ENCODE measurements at regions not wholly inside any gene's neighbourhood (a gene's known extent, or its start where the extent isn't known, plus 50 kb on each side); places are given as distances from the start of the nearest gene placed in this dataset.

DNA sequence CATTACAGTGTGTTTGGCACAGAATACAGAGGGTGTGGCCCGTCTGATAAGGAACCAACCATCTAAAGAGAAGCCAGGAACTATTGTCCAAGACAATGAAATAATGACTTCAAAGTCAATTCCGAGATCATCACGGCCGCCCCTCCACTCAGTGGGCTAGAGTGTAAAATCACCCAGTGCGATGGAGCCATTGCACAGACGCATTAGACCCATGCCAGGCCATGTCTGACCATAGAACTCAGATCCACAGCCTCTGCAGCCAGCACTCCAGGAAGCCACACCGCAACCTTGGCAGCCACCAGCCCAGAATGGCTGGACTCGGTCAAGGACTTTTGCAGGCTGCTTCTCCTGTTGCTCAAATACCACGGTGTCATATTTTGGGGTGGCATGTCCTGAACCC lies 835.7 kb downstream of the DCDC2C start:
- no peaks in the 10 kb centered on the region for H3K36me3 Mint-ChIP-seq
- H3K27ac Mint-ChIP-seq: no peak overlapping the region
- H3K36me3 ChIP-seq (ENCODE audit: insufficient read depth, low read length): no peaks in the 10 kb centered on the region
- no peak for DNase-seq
- peaks cover 0 to 6% of the 10 kb centered on the region in 2 donors for H3K9me3 ChIP-seq (ENCODE audit: control insufficient read depth in 1 of 2, low read length in 2 of 2)
- no peaks in the 10 kb centered on the region for H3K4me1 ChIP-seq (ENCODE audit: insufficient read depth, low read length)
- no peaks in the 10 kb centered on the region for H3K4me1 Mint-ChIP-seq
- CTCF ChIA-PET (ENCODE audit: partially characterized antibody): no interaction called here
- no peaks in the 10 kb centered on the region for H3K27me3 Mint-ChIP-seq
- H3K27ac ChIP-seq (ENCODE audit: low read depth, low read length): no peak overlapping the region
- POLR2A ChIA-PET (ENCODE audit: partially characterized antibody): no interaction called here
- intact Hi-C loops (cut with micrococcal nuclease): no loop called here
- H3K9me3 Mint-ChIP-seq: peaks cover 2 to 18% (median 6%) of the 10 kb centered on the region in 8 donors
- H3K4me3 Mint-ChIP-seq: no peak overlapping the region
- no peaks in the 10 kb centered on the region for H3K27me3 ChIP-seq (ENCODE audit: insufficient read depth, low read length)
- no peak overlapping the region for H3K4me3 ChIP-seq (ENCODE audit: low read length in 2 of 2)

DNA sequence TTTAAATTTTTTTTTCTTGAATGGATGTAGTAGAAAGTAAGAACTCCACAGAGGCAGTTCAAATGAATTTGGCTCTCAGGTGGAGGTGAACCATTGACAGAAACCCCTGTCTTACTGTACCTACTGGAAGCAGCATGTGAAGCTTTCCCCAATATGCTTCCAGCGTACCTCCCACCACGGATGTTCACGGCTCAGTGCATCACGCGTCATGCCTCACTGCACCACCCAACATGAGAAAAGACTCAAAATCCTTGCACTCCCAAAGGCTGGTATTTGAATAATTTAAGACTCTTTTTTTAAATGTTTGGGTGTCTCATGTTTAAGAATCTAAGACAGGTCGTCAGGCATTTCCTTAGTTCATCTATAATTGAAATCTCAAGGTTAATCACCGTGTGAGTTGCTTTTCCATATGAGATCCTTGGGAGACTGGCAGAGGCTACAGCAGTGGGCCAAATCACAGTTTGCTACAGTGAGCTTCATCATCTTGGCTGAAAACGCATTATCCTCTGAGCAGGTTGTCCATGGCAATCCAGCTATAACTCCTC lies 846.4 kb downstream of the DCDC2C start:
- Mint-ChIP-seq H3K27me3 (no peaks in the 10 kb centered on the region), H3K9me3 (peaks cover 2 to 14% (median 4%) of the 10 kb centered on the region in 8 donors), H3K4me3 (no peak overlapping the region), H3K36me3 (no peaks in the 10 kb centered on the region), H3K4me1 (no peaks in the 10 kb centered on the region), H3K27ac (no peak overlapping the region)
- no peak overlapping the region for H3K4me3 ChIP-seq (ENCODE audit: low read length in 2 of 2)
- CTCF ChIA-PET (ENCODE audit: partially characterized antibody): no interaction called here
- POLR2A ChIA-PET (ENCODE audit: partially characterized antibody): no interaction called here
- no peaks in the 10 kb centered on the region for H3K36me3 ChIP-seq (ENCODE audit: insufficient read depth, low read length)
- no peaks in the 10 kb centered on the region for H3K27me3 ChIP-seq (ENCODE audit: insufficient read depth, low read length)
- H3K9me3 ChIP-seq (ENCODE audit: control insufficient read depth in 1 of 2, low read length in 2 of 2): no peaks in the 10 kb centered on the region
- no peaks in the 10 kb centered on the region for H3K4me1 ChIP-seq (ENCODE audit: insufficient read depth, low read length)
- intact Hi-C loops (cut with micrococcal nuclease): no loop called here
- no peak overlapping the region for H3K27ac ChIP-seq (ENCODE audit: low read depth, low read length)
- DNase-seq: no peak

DNA sequence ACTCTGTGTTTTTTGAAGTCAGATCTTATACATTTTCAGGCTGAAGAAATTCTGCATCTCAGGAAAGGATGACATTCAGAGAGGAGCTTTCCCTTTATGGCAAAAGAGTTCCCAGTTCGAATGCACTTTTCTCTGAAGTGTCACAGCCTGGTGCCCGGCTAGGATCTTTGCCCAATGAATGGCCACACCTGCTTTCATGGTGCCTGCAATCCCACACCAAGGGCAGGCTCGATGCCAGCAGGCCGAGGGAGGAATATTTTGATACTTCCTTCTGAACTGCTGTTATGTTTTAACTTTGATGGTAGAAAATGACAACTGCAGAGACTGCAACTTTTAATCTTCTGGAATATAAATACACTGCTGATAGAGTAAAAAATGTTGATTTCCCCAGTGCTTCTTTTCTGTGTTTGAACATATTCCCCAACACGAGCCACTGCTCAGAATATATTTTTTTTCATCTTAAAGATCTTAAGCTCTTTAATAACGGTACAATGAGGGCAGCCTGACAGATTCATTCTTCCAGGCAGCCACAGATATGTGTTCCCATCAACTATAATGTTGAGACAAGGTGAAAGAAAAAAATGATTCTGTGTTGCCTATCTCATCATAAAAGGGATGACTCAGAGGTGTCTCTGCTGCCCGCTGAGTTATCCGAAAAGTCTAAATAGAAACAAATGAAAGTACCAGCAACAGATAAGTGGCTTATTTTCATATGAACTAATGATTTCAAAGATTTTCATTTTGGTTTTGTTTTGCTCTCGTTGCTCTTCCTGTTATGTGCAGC lies 848.5 kb downstream of the DCDC2C start:
- H3K27me3 Mint-ChIP-seq: no peaks in the 10 kb centered on the region
- Histone ChIP-seq H3K9me3 (ENCODE audit: control insufficient read depth in 1 of 2, low read length in 2 of 2) (no peaks in the 10 kb centered on the region), H3K27me3 (ENCODE audit: insufficient read depth, low read length) (no peaks in the 10 kb centered on the region), H3K4me1 (ENCODE audit: insufficient read depth, low read length) (no peaks in the 10 kb centered on the region), H3K4me3 (ENCODE audit: low read length in 2 of 2) (no peak overlapping the region), H3K36me3 (ENCODE audit: insufficient read depth, low read length) (no peaks in the 10 kb centered on the region), H3K27ac (ENCODE audit: low read depth, low read length) (no peak overlapping the region)
- peaks cover 2 to 12% (median 9%) of the 10 kb centered on the region in 8 donors for H3K9me3 Mint-ChIP-seq
- H3K4me1 Mint-ChIP-seq: no peaks in the 10 kb centered on the region
- ChIA-PET POLR2A (ENCODE audit: partially characterized antibody) (no interaction called here), CTCF (ENCODE audit: partially characterized antibody) (no interaction called here)
- intact Hi-C loops (cut with micrococcal nuclease): no loop called here
- no peaks in the 10 kb centered on the region for H3K36me3 Mint-ChIP-seq
- no peak overlapping the region for H3K4me3 Mint-ChIP-seq
- H3K27ac Mint-ChIP-seq: no peak overlapping the region
- DNase-seq: no peak

DNA sequence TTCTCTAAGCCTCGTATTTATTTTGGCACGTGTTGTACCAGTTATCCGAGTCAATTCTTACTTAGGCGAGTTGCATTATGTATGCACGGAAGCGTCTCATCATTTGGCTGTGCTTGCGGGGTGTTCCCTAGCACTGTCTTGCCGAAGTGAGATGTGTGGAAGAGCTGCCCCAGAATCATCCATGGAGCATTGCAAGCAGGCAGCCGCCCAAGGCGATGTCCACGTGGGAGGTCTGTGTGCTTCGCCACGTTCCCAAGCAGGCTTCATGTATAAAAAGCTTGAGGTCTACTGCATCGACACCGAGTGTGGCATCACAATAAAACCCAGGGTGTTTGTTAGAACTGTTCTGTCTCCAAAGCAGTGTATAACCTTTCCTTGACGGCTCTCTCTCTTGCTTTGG lies 849.9 kb downstream of the DCDC2C start:
- Histone ChIP-seq H3K9me3 (ENCODE audit: control insufficient read depth in 1 of 2, low read length in 2 of 2) (no peaks in the 10 kb centered on the region), H3K4me3 (ENCODE audit: low read length in 2 of 2) (no peak overlapping the region), H3K4me1 (ENCODE audit: insufficient read depth, low read length) (no peaks in the 10 kb centered on the region), H3K27ac (ENCODE audit: low read depth, low read length) (no peak overlapping the region), H3K36me3 (ENCODE audit: insufficient read depth, low read length) (no peaks in the 10 kb centered on the region), H3K27me3 (ENCODE audit: insufficient read depth, low read length) (no peaks in the 10 kb centered on the region)
- H3K9me3 Mint-ChIP-seq: peaks cover 2 to 13% (median 8%) of the 10 kb centered on the region in 8 donors
- intact Hi-C loops (cut with micrococcal nuclease): no loop called here
- CTCF ChIA-PET (ENCODE audit: partially characterized antibody): no interaction called here
- DNase-seq: no peak
- no peaks in the 10 kb centered on the region for H3K27me3 Mint-ChIP-seq
- no peaks in the 10 kb centered on the region for H3K4me1 Mint-ChIP-seq
- POLR2A ChIA-PET (ENCODE audit: partially characterized antibody): no interaction called here
- no peak overlapping the region for H3K27ac Mint-ChIP-seq
- H3K4me3 Mint-ChIP-seq: no peak overlapping the region
- no peaks in the 10 kb centered on the region for H3K36me3 Mint-ChIP-seq

DNA sequence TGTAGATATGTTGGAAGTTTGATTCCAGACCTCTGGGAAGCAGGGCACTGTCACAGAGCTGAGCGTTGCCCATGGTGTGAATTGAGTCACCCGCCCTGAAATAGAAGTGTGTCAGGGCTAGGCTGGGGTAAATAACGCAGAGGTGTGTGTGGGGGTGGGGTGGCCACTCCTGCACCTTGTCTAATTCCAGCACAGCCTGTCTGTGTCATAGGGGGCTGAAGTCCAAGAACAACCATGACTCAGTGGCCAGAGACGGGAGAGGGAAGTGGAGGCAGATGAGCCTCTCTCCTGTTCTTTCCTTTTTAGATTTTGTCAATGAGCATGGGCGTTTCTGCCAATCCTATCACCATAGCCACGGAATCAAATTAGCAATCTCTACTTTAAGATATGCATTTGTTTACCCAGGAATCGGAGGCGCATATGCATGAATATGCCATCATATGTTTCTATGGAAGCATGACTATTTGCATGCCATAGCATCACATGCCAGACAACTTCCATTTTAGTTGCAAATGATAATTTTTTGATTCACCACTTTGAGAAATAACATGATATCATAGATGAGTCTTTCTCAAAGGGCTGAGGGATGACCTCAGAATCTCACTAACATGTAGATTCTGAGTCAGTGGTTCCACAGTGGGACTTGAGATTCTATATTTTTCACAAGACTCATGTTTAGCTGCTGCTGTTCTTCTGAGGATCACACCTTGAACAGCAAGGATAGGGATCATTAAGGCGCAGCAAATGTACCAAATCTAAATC lies 852.9 kb downstream of the DCDC2C start:
- Histone ChIP-seq H3K27me3 (ENCODE audit: insufficient read depth, low read length) (no peaks in the 10 kb centered on the region), H3K36me3 (ENCODE audit: insufficient read depth, low read length) (no peaks in the 10 kb centered on the region), H3K4me1 (ENCODE audit: insufficient read depth, low read length) (no peaks in the 10 kb centered on the region), H3K9me3 (ENCODE audit: control insufficient read depth in 1 of 2, low read length in 2 of 2) (no peaks in the 10 kb centered on the region), H3K4me3 (ENCODE audit: low read length in 2 of 2) (no peak overlapping the region), H3K27ac (ENCODE audit: low read depth, low read length) (no peak overlapping the region)
- ChIA-PET POLR2A (ENCODE audit: partially characterized antibody) (no interaction called here), CTCF (ENCODE audit: partially characterized antibody) (no interaction called here)
- Mint-ChIP-seq H3K9me3 (peaks cover 0 to 14% (median 7%) of the 10 kb centered on the region in 8 donors), H3K36me3 (no peaks in the 10 kb centered on the region), H3K27ac (no peak overlapping the region), H3K27me3 (no peaks in the 10 kb centered on the region), H3K4me3 (no peak overlapping the region), H3K4me1 (no peaks in the 10 kb centered on the region)
- intact Hi-C loops (cut with micrococcal nuclease): no loop called here
- DNase-seq: no peak

DNA sequence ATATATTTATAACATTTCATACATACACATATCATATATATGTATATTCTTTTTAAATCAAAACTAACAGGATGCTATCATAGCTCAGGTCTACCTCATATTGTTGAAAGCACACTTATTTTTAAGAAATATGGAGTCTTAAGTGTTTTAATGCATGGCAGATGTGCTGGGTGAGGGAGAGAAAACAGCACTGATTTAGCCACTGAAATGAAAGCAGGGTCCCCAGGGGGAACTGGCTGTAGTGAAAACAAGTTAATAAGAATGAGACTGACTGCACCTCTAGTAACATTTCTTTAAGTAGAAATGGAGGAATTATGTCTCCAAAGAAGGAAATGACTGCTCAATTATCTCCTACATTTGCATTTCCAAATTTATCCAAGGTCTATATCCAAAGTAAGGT lies 857.8 kb downstream of the DCDC2C start:
- DNase-seq: no peak
- Mint-ChIP-seq H3K27me3 (no peaks in the 10 kb centered on the region), H3K36me3 (no peaks in the 10 kb centered on the region), H3K4me1 (no peaks in the 10 kb centered on the region), H3K9me3 (peaks cover 6 to 15% (median 10%) of the 10 kb centered on the region in 8 donors), H3K4me3 (no peak overlapping the region), H3K27ac (no peak overlapping the region)
- H3K9me3 ChIP-seq (ENCODE audit: control insufficient read depth in 1 of 2, low read length in 2 of 2): no peaks in the 10 kb centered on the region
- CTCF ChIA-PET (ENCODE audit: partially characterized antibody): no interaction called here
- H3K27me3 ChIP-seq (ENCODE audit: insufficient read depth, low read length): no peaks in the 10 kb centered on the region
- H3K27ac ChIP-seq (ENCODE audit: low read depth, low read length): no peak overlapping the region
- POLR2A ChIA-PET (ENCODE audit: partially characterized antibody): no interaction called here
- H3K4me3 ChIP-seq (ENCODE audit: low read length in 2 of 2): no peak overlapping the region
- no peaks in the 10 kb centered on the region for H3K4me1 ChIP-seq (ENCODE audit: insufficient read depth, low read length)
- no peaks in the 10 kb centered on the region for H3K36me3 ChIP-seq (ENCODE audit: insufficient read depth, low read length)
- intact Hi-C loops (cut with micrococcal nuclease): no loop called here

DNA sequence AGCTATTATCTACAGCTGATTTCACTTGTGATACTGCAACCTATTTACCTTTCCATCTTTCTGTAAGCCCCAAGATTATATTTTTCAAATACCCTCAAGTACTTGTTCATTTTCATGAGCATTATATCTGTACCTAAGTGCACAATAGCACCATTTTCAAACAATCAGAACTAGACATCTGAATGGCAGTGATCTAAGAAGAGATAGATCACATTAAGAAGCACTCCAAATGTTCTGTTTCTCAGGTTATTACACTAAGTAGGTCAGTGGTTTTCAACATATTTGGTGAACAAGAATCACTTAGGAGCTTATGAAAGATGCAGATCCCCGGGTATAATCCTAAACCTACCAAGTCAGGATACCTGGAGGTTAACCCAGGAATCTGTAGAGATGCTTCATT lies 872.7 kb downstream of the DCDC2C start:
- no peak for DNase-seq
- CTCF ChIA-PET (ENCODE audit: partially characterized antibody): no interaction called here
- peaks cover 0 to 22% (median 12%) of the 10 kb centered on the region in 8 donors for H3K9me3 Mint-ChIP-seq

More for the DNA sequence above, 872.7 kb downstream of the DCDC2C start:
- no peaks in the 10 kb centered on the region for H3K27me3 ChIP-seq (ENCODE audit: insufficient read depth, low read length)
- Mint-ChIP-seq H3K27me3 (no peaks in the 10 kb centered on the region), H3K4me1 (no peaks in the 10 kb centered on the region), H3K36me3 (no peaks in the 10 kb centered on the region), H3K27ac (no peak overlapping the region), H3K4me3 (no peak overlapping the region)
- H3K4me3 ChIP-seq (ENCODE audit: low read length in 2 of 2): no peak overlapping the region
- H3K4me1 ChIP-seq (ENCODE audit: insufficient read depth, low read length): no peaks in the 10 kb centered on the region
- H3K36me3 ChIP-seq (ENCODE audit: insufficient read depth, low read length): no peaks in the 10 kb centered on the region
- no peak overlapping the region for H3K27ac ChIP-seq (ENCODE audit: low read depth, low read length)
- no peaks in the 10 kb centered on the region for H3K9me3 ChIP-seq (ENCODE audit: control insufficient read depth in 1 of 2, low read length in 2 of 2)
- intact Hi-C loops (cut with micrococcal nuclease): no loop called here
- POLR2A ChIA-PET (ENCODE audit: partially characterized antibody): no interaction called here

Data from CD4-positive, alpha-beta memory T cell (primary cell).